Liver (tissue), 8 donors: ENCODE measurements at regions not wholly inside any gene's neighbourhood (a gene's known extent, or its start where the extent isn't known, plus 50 kb on each side); places are given as distances from the start of the nearest gene placed in this dataset.

Experiments used
- DNase-seq: peaks from one replicate; pipeline ENCODE4 v3.0.0-alpha.2; 2017; ENCODE audit warnings: low spot score
- H3K27ac ChIP-seq, 2 donors: one replicate each; pipeline ENCODE4 v1.7.0; 2013; ENCODE audit warnings: inconsistent platforms in 2 of 2, low read length in 2 of 2, control low read depth in 1 of 2, low read depth in 1 of 2, mild to moderate bottlenecking in 1 of 2
- H3K27me3 ChIP-seq, 4 donors: one replicate each; pipeline versions ENCODE4 v1.6.1 to v1.7.0; 2013; ENCODE audit warnings: low read length in 3 of 4, inconsistent platforms in 1 of 4, mild to moderate bottlenecking in 1 of 4, moderate library complexity in 1 of 4; ENCODE audit not compliant: control insufficient read depth in 4 of 4, insufficient read depth in 4 of 4
- H3K36me3 ChIP-seq, 4 donors: one replicate each; pipeline versions ENCODE4 v1.6.1 to v1.7.0; 2013; ENCODE audit warnings: low read length in 3 of 4, mild to moderate bottlenecking in 3 of 4, low read depth in 1 of 4, moderate library complexity in 1 of 4; ENCODE audit not compliant: control insufficient read depth in 4 of 4, insufficient read depth in 3 of 4
- H3K4me1 ChIP-seq, 4 donors: one replicate each; pipeline versions ENCODE4 v1.6.1 to v1.7.0; 2013; ENCODE audit warnings: low read length in 3 of 4, mild to moderate bottlenecking in 3 of 4, moderate library complexity in 1 of 4; ENCODE audit not compliant: control insufficient read depth in 4 of 4, insufficient read depth in 4 of 4
- H3K4me3 ChIP-seq, 3 donors: one replicate each; pipeline versions ENCODE4 v1.6.1 to v1.7.0; 2013; ENCODE audit warnings: low read length in 3 of 3, control low read depth in 1 of 3, low read depth in 1 of 3, mild to moderate bottlenecking in 1 of 3
- H3K9ac ChIP-seq, 2 donors: one replicate each; pipeline ENCODE4 v1.7.0; 2013; ENCODE audit warnings: low read length in 2 of 2, mild to moderate bottlenecking in 2 of 2, moderate library complexity in 2 of 2, control low read depth in 1 of 2, low read depth in 1 of 2
- H3K9me3 ChIP-seq, 4 donors: one replicate each; pipeline versions ENCODE4 v1.6.1 to v1.7.0; 2013; ENCODE audit warnings: low read length in 3 of 4; ENCODE audit not compliant: control insufficient read depth in 4 of 4
- CTCF ChIP-seq: fragments of 150-350 bp; IDR thresholded peaks from 2 replicates; pipeline ENCODE4 v1.5.1; 2017; ENCODE audit warnings: improper control_type of control experiment, low read depth, low read length; ENCODE audit not compliant: missing input control
- EGR1 ChIP-seq, 2 donors: IDR thresholded peaks; 2 replicates each; pipeline ENCODE4 v1.6.1; 2016 to 2018; ENCODE audit warnings: antibody characterized with exemption in 2 of 2, low read depth in 2 of 2
- FOXA1 ChIP-seq: IDR thresholded peaks from 2 replicates; pipeline ENCODE4 v1.6.1; 2016; ENCODE audit warnings: antibody characterized with exemption
- FOXA2 ChIP-seq: IDR thresholded peaks from 2 replicates; pipeline ENCODE4 v1.6.1; 2016; ENCODE audit warnings: antibody characterized with exemption
- GABPA ChIP-seq, 2 donors: IDR thresholded peaks in 1 of 2; conservative IDR thresholded peaks in 1 of 2; 2 replicates each; pipeline ENCODE4 v1.6.1; 2016; ENCODE audit warnings: antibody characterized with exemption in 2 of 2, mild to moderate bottlenecking in 1 of 2, moderate library complexity in 1 of 2
- HNF4A ChIP-seq, 2 donors: conservative IDR thresholded peaks; 2 replicates each; pipeline ENCODE4 v1.6.1; 2016; ENCODE audit warnings: antibody characterized with exemption in 2 of 2, mild to moderate bottlenecking in 2 of 2
- JUND ChIP-seq, 2 donors: IDR thresholded peaks; 2 replicates each; pipeline ENCODE4 v1.6.1; 2016; ENCODE audit warnings: antibody characterized with exemption in 2 of 2
- MAX ChIP-seq: IDR thresholded peaks from 2 replicates; pipeline ENCODE4 v1.6.1; 2016; ENCODE audit warnings: antibody characterized with exemption
- NR2F2 ChIP-seq: IDR thresholded peaks from 2 replicates; pipeline ENCODE4 v1.6.1; 2016; ENCODE audit warnings: antibody characterized with exemption
- RAD21 ChIP-seq, 2 donors: IDR thresholded peaks; 2 replicates each; pipeline ENCODE4 v1.6.1; 2016; ENCODE audit warnings: antibody characterized with exemption in 2 of 2, mild to moderate bottlenecking in 2 of 2
- REST ChIP-seq: IDR thresholded peaks from 2 replicates; pipeline ENCODE4 v1.6.1; 2016; ENCODE audit warnings: antibody characterized with exemption, mild to moderate bottlenecking
- SP1 ChIP-seq: IDR thresholded peaks from 2 replicates; pipeline ENCODE4 v1.6.1; 2018; ENCODE audit warnings: antibody characterized with exemption, mild to moderate bottlenecking
- TAF1 ChIP-seq: conservative IDR thresholded peaks from 2 replicates; pipeline ENCODE4 v1.6.1; 2016; ENCODE audit warnings: antibody characterized with exemption, mild to moderate bottlenecking
- WGBS: extraction: QIAGEN DNeasy Blood & Tissue Kit; methylation state at CpG from one replicate; pipeline ENCODE4 v1.1.7; 2013; 5-methylcytosine and 5-hydroxymethylcytosine counted together
- donor health status: healthy.
- donor health status: healthy.
- donor health status: healthy.
- donor health status: healthy.
- donor health status: healthy.

DNA sequence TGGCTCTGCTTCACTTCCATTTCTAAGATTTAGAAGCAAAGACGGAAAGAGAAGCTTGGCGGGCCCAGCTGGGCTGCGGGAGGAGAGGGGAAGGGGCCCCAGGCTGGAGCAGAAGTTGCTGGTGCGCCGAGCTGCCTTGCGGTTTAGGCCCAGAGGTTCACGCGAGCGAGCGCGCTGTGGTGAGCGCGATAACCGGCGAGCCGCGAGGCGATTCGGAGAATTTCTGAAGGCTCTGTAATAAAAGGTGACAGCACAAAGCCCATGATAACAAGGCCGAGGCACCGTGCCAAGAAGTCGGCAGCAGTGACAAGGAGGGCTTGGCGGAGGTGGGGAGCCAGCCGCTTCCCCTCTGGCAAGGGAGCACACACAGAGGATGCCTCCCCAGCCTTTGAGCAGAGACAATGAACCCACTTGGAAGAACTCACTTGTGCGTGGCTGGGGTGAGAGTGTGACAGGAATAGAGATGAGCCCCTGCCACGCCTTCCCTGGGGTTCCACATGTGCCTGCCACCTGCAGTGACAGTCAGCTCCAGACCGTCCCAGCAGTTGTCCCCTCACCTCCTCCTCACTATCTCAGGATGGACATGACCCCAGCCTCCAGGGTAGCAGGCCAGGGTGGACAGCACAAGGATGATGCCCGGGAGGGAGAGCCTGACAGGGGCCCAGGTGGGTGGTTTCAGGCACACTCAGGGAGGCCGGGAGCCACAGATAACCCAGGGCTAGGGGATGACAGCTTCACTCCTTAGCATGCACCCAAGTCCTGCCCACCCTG is 315.2 kb downstream of the UACA start:
- Histone ChIP-seq H3K36me3 (no peaks in the 10 kb centered on the region), H3K4me3 (no peak overlapping the region), H3K27ac (no peak overlapping the region), H3K4me1 (peaks cover 5 to 14% (median 9%) of the 10 kb centered on the region in 4 donors), H3K9ac (no peak overlapping the region), H3K9me3 (no peaks in the 10 kb centered on the region), H3K27me3 (no peaks in the 10 kb centered on the region)
- WGBS, result 64% methylated on average over 29 of the region's 29 CpGs
- no peak for TF ChIP-seq FOXA2
- no peak for TF ChIP-seq CTCF
- TF ChIP-seq EGR1 (IDR thresholded peaks at IDR 0.05; ENCODE audit: low read depth in 2 of 2), result no peak
- no peak for TF ChIP-seq MAX
- no peak for TF ChIP-seq TAF1
- TF ChIP-seq NR2F2, result no peak
- no peak for TF ChIP-seq RAD21 (IDR thresholded peaks at IDR 0.05)
- no peak for TF ChIP-seq FOXA1
- TF ChIP-seq HNF4A (conservative IDR thresholded peaks at IDR 0.05), result no peak
- TF ChIP-seq REST, result no peak
- no peak for TF ChIP-seq JUND (IDR thresholded peaks at IDR 0.05)
- no peak for TF ChIP-seq SP1
- no peak for TF ChIP-seq GABPA (IDR thresholded peaks at IDR 0.05 in 1 of 2, conservative IDR thresholded peaks at IDR 0.05 in 1 of 2)
- DNase-seq, result peak; percentile 69

DNA sequence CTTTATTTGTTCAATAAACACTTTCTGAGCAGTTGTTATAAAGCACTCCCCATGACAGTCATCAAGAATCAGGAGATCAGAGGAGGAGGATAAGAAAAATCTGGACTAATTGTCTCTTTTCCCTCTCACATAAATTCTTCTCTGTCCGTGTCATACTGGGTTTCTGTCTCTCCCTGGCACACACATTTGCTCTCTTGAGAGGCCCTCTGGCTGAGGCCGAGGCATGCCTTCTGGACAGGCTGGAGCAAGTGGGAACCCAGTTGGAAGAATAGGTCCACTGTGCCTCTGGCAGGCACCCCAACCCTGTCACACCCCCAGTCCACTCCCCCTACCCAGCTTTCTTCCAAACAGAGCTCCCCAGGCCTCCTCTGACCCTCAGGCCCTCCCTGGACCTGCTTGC is 315.8 kb downstream of the UACA start:
- Histone ChIP-seq H3K9me3 (no peaks in the 10 kb centered on the region), H3K36me3 (no peaks in the 10 kb centered on the region), H3K4me1 (peaks cover 4 to 11% (median 8%) of the 10 kb centered on the region in 4 donors), H3K27ac (no peak overlapping the region), H3K9ac (no peak overlapping the region), H3K27me3 (no peaks in the 10 kb centered on the region), H3K4me3 (no peak overlapping the region)
- TF ChIP-seq FOXA1 (no peak), JUND (IDR thresholded peaks at IDR 0.05) (no peak)
- WGBS, result 85% methylated on average over 2 of the region's 2 CpGs
- no peak for DNase-seq
